ENCODE measurements at regions not wholly inside any gene's neighbourhood (a gene's known extent, or its start where the extent isn't known, plus 50 kb on each side); places are given as distances from the start of the nearest gene placed in this dataset.

DNA sequence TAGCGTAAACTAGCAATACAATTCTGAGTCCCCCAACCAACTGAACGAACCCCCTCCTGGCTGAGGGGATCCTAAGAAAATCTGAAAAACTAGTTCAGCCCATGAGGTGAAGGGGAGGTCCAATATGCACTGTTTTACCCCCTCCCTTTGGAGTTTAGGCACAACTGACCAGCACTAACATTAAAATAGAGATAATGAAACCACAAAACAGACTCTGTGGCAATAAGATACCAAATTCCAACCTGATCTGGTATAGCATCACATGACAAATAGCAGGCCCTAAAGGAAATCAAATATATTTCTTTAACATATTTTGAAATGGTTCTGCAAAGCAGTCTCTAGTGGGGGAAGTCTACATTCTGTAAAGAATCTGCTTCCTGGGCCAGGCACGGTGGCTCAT lies 522.5 kb downstream of the TYW1 start:
- H3K4me1 Mint-ChIP-seq = no peaks in the 10 kb centered on the region
- H3K9me3 Mint-ChIP-seq = peaks cover 9% of the 10 kb centered on the region
- H3K27ac Mint-ChIP-seq = no peak overlapping the region
- ATAC-seq = no peak
- no peaks in the 10 kb centered on the region for H3K27me3 Mint-ChIP-seq
- H3K36me3 Mint-ChIP-seq = no peaks in the 10 kb centered on the region
- H3K4me3 Mint-ChIP-seq = no peak overlapping the region

DNA sequence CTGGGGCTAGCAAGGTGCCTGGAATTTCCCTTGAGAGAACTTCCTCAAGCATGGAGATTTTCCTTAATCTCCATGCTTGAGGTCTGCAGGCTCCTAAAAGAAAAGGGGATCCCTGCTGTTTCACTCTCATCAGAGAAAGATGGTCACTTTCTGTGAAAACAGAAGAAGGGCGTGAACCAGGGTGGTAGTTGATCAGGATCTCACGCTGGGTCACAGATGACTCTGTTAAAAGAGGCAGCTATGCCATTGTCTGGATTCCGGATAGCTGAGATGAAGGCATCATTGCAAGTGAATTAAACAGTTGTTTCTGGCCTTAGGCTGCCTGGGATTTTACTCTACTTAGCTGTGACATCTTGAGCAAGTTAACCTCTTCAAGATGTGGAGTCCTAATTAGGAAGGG lies 525.9 kb downstream of the TYW1 start:
- Mint-ChIP-seq H3K4me3 (no peak overlapping the region), H3K27ac (no peak overlapping the region), H3K4me1 (no peaks in the 10 kb centered on the region), H3K9me3 (peaks cover 9% of the 10 kb centered on the region), H3K27me3 (no peaks in the 10 kb centered on the region), H3K36me3 (no peaks in the 10 kb centered on the region)
- no peak for ATAC-seq

DNA sequence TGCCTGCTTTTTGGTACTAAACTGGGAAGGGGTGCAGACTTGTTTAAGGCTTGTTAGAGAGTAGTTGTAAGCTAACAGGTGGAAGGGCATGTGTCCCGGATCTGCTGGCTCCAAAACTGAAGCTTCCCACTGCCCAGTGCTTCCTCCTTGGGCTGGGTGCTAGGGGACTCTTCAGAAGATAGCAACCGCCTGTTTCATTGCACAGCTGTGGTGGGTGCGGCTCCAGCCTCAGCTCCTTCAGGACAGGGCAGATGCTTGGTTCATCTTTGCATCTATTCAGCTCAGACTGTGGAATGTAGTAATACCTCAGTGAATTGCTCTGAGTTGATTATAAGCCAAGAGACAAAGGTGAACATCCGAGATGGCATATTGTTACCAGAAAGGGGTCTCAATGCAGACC lies 527.1 kb downstream of the TYW1 start:
- ATAC-seq = no peak
- Mint-ChIP-seq H3K27ac (no peak overlapping the region), H3K4me3 (no peak overlapping the region), H3K4me1 (no peaks in the 10 kb centered on the region), H3K9me3 (peaks cover 9% of the 10 kb centered on the region), H3K27me3 (no peaks in the 10 kb centered on the region), H3K36me3 (no peaks in the 10 kb centered on the region)

DNA sequence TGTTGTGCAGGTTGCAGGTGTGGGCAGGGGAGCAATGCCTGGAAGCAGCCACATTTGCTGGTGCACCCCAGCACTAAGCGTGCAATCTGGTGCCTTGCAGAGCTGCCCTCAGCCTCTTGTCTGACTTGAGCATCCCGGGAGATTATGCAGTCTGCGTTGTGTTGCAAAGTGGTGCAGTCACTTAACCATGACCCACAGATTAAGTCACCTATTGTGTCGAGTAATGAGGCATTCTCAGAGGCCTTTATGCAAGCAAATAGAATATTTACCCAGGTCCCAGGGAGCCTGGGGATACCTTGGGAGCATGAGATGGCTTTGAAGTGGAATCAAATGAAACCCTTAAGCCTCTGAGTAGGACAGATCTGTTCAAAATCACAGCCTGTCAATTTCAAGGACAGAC lies 529.0 kb downstream of the TYW1 start:
- no peaks in the 10 kb centered on the region for H3K27me3 Mint-ChIP-seq

DNA sequence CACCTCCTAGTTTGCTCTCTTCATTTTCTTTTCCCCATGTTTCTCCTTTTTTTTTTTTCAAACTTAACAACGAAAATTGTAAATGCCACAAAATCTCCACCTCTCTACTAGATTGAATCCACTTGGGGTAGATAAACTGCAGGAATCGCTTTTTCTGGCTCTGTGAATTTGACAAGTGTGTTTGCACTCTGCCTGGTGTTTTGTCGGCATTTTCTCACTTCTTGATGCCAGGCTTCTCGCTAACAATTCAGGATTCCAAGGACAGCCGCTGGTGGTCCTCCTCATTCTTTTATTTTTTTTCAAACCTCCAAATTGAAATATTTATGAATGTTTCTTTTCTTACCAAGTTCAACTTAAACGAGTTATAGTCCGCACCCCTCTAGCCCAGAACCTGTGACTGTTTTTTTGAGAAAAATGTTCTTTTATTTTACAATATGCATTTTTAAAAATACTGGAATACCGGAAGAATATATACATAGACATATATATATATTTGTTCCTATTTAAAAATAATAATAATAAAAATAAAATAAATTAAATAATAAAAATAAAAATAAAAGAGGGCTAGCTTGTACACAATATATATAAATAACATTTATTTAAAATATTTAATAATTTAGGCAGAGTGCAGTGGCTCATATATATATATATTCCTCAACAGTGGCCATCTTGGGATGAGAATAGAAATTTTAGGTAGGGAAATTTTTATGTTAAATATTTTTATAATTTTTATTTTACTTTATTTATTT lies 538.8 kb downstream of the TYW1 start:
- Mint-ChIP-seq H3K4me3 (no peak overlapping the region), H3K4me1 (no peaks in the 10 kb centered on the region)

More for the DNA sequence above, 529.0 kb downstream of the TYW1 start:
- ATAC-seq = no peak
- H3K27ac Mint-ChIP-seq = no peak overlapping the region
- H3K9me3 Mint-ChIP-seq = peaks cover 9% of the 10 kb centered on the region
- no peaks in the 10 kb centered on the region for H3K4me1 Mint-ChIP-seq
- H3K4me3 Mint-ChIP-seq = no peak overlapping the region
- no peaks in the 10 kb centered on the region for H3K36me3 Mint-ChIP-seq

DNA sequence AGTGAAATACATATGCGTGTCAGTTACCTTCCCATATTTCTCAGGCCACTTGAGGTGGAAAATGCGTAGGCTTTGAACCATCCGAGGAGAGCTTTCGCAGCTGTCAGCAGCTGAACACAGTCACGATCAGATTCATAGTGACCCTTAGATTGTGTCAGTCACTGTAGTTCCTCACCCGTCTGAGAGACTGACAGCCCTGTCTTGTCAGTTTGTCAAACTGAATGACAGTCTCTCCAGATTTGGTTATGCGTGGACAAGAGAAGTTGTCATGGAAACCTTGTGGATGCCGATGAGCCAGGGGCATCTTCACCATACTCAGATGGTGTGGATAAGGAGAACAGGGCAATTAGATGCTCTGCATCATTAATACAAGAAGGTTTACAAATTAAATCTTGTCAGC lies 546.3 kb downstream of the TYW1 start:
- no peak overlapping the region for H3K27ac Mint-ChIP-seq
- H3K36me3 Mint-ChIP-seq = no peaks in the 10 kb centered on the region
- no peaks in the 10 kb centered on the region for H3K4me1 Mint-ChIP-seq
- ATAC-seq = no peak
- no peak overlapping the region for H3K4me3 Mint-ChIP-seq
- no peaks in the 10 kb centered on the region for H3K27me3 Mint-ChIP-seq
- no peaks in the 10 kb centered on the region for H3K9me3 Mint-ChIP-seq

More for the DNA sequence above, 538.8 kb downstream of the TYW1 start:
- no peaks in the 10 kb centered on the region for H3K36me3 Mint-ChIP-seq
- H3K27me3 Mint-ChIP-seq = no peaks in the 10 kb centered on the region
- ATAC-seq = no peak
- peaks cover 13% of the 10 kb centered on the region for H3K9me3 Mint-ChIP-seq
- no peak overlapping the region for H3K27ac Mint-ChIP-seq

DNA sequence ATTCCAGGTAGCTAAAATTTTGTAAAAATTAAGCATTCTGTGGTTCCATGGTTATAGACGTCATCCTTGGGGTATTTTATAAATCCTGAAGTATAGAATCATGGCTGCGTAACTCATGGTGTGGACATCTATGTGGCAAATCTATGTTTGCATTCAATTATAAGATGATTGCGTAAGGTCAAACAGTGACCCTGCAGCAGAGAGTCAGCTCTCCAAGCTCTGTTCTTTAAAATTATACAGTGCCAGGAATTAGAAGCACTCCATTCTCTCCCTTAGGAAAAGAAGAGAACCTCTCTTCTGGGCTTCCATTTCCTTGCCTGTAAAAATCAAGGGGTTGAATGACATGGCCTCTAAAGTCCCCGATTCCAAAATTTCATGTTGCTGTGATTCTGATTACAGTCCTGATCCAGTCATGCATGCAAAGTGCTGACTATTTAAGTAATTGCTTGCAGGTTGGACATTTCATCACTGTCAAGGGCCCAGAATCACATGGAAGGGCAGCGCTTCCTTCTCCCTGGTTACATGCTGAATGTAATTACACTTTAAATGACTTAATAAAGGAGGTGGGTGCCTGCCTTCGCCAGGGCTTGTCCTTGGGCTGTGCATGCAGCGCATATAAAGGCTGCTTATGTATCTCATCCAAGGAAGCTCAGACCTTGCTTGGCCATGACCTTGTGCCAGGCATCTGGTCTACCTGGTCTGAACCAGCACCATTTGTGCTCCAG lies 550.7 kb downstream of the TYW1 start:
- Mint-ChIP-seq H3K9me3 (no peaks in the 10 kb centered on the region), H3K27ac (no peak overlapping the region), H3K4me3 (no peak overlapping the region), H3K27me3 (no peaks in the 10 kb centered on the region), H3K36me3 (no peaks in the 10 kb centered on the region), H3K4me1 (no peaks in the 10 kb centered on the region)
- ATAC-seq = no peak

DNA sequence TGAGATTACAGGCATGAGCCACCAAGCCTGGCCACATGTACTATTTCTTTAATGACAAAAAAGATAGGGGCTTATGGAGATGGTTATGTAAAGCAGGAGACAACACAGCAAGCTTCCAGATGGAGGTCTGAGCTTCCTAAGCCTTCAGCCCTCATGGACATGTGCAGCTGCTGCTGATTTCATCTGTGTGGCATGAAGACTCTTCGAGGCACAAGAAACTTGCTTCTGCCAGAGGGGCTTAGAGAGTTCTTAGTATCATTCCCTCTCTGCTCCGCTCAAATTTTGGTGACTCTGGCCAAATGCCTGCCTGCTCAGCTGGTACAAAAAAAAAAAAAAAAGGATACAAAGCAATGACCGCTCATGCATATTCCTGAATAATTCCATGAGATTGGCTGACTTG lies 552.5 kb downstream of the TYW1 start:
- no peak for ATAC-seq
- H3K36me3 Mint-ChIP-seq = no peaks in the 10 kb centered on the region
- H3K27me3 Mint-ChIP-seq = no peaks in the 10 kb centered on the region
- H3K9me3 Mint-ChIP-seq = no peaks in the 10 kb centered on the region
- no peak overlapping the region for H3K4me3 Mint-ChIP-seq
- H3K4me1 Mint-ChIP-seq = no peaks in the 10 kb centered on the region
- no peak overlapping the region for H3K27ac Mint-ChIP-seq

DNA sequence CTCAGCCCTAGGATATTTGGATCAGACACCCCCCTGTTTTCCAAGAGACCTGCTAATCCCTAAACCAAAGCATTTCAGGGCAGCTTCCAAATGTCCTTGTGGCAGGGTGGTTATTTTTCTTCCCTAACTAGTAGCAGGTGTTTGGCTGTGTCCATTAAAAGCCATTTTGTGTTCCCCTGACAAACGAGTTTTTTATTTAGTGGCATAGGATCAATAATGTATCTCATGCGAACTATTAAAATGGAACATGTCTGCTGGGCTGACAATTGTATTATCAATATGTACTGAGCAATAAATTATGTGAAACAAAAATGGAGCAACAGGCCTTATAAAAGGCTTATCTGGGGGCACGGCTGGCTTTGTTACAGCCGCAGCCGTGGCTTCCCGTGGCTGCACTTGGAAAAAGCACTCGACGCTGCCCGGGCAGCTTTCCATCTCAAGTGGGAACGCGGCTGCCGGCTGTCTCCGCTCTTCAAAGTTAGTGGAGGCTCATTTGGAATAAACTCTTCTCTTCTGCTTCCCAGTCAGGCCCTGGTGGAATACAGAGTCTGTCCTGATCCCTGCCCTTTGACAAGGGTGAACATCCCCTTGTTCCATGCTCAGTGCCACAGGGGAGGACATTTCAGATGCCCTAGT lies 554.3 kb downstream of the TYW1 start:
- Mint-ChIP-seq H3K4me3 (no peak overlapping the region), H3K27me3 (no peaks in the 10 kb centered on the region), H3K36me3 (no peaks in the 10 kb centered on the region), H3K27ac (no peak overlapping the region), H3K4me1 (no peaks in the 10 kb centered on the region), H3K9me3 (no peaks in the 10 kb centered on the region)
- no peak for ATAC-seq

DNA sequence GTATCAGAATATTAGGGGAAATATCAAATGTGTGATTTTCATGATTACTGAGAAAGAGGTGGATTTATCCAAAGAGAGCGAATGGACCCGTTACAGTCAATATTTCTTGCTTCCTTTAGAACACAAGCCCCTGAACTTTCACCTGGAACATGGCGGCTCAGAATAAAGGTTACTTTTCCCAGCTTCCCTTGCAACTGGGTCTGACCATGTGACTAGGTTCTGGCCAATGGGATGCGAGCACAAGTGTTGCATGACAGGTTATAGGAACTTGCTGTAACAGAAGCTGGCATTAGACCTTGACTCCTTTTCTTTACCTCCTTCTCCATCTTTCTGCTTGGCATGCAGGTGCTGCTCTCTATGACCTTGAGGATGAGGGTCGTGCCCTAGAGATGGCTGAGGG lies 556.1 kb downstream of the TYW1 start:
- Mint-ChIP-seq H3K9me3 (peaks cover 2% of the 10 kb centered on the region), H3K27me3 (no peaks in the 10 kb centered on the region), H3K36me3 (no peaks in the 10 kb centered on the region), H3K4me1 (no peaks in the 10 kb centered on the region), H3K27ac (no peak overlapping the region), H3K4me3 (no peak overlapping the region)
- no peak for ATAC-seq

DNA sequence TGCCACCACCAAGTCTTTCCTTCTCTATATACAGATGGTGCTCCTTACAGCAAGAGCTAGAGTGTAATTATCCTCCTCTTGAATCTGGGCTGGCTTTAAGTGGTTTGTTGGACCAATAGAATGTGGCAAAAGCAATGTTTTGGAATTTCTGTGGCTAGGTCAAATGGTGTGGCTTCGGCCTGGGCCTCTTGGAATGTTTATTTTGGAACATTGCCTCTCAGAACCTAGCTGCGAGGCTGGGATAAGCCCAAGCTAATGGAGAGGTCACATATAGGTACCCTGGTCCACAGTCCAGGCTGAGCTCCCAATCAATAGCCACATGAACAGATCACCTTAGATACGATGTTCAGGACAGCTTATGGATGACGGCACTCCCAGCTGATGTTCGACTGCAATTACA lies 556.7 kb downstream of the TYW1 start:
- no peaks in the 10 kb centered on the region for H3K27me3 Mint-ChIP-seq
- no peak for ATAC-seq
- no peak overlapping the region for H3K4me3 Mint-ChIP-seq
- H3K27ac Mint-ChIP-seq = no peak overlapping the region
- H3K9me3 Mint-ChIP-seq = peaks cover 2% of the 10 kb centered on the region
- no peaks in the 10 kb centered on the region for H3K4me1 Mint-ChIP-seq
- no peaks in the 10 kb centered on the region for H3K36me3 Mint-ChIP-seq

DNA sequence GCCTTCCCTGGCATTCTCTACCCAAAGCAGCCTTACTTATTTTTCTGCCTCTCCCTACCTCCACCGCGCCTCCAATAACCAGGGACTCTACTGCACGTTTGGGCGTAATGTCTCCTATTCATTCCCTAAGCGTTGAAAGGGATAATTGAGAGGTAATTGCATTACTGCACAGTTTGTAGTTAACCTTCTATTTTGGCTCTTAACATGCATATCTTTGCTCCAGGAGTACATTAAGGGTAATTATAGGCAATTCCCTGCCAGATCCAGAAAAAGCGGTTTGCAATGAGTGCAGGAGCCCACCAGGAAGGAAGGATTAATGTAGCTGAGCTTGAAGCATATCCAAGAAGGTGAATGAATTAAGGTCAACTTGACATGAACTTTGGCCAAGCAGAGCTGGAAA lies 558.4 kb downstream of the TYW1 start:
- peaks cover 11% of the 10 kb centered on the region for H3K9me3 Mint-ChIP-seq
- H3K36me3 Mint-ChIP-seq = no peaks in the 10 kb centered on the region
- no peak overlapping the region for H3K27ac Mint-ChIP-seq
- no peak for ATAC-seq
- no peak overlapping the region for H3K4me3 Mint-ChIP-seq
- H3K4me1 Mint-ChIP-seq = no peaks in the 10 kb centered on the region
- no peaks in the 10 kb centered on the region for H3K27me3 Mint-ChIP-seq

DNA sequence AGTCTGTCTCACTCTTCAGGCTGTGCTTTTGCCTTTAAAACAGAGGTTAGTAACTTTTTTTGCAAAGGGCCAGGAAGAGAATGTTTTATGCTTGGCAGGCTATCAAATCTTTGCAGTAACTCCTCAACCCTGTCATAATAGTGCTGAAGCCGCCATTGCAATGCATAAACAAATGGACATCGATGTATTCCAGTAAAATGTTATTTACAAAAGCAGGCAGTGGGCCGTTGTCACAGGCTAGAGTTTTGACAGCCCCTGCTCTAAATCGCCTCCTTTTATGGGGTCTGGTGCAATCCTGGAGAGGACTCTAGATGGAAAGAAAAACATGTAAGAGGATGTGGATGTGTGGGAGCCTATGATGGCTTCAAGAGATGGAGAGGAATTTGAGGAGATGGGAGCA lies 568.3 kb downstream of the TYW1 start:
- no peaks in the 10 kb centered on the region for H3K4me1 Mint-ChIP-seq
- ATAC-seq = no peak
- peaks cover 7% of the 10 kb centered on the region for H3K9me3 Mint-ChIP-seq
- no peak overlapping the region for H3K4me3 Mint-ChIP-seq
- no peak overlapping the region for H3K27ac Mint-ChIP-seq
- H3K27me3 Mint-ChIP-seq = no peaks in the 10 kb centered on the region
- no peaks in the 10 kb centered on the region for H3K36me3 Mint-ChIP-seq

DNA sequence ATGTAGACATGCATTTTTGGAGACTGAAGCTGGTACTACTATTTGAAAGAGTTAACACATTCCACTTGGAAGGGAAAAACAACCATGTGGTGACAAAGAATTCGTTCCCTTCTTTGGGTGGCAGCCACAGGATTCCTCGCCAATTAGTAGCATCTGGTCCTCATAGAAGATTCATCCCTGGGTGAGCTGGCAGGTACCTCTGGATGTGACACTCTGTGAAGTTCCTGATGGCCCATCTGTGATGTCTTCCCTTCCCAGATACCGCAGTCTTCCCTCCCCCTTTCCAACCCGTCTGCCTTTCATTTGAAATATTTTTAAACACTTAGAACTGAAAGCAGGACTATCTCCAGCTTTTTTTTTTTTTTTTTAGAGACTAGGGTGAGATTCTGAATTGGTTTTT lies 569.5 kb downstream of the TYW1 start:
- Mint-ChIP-seq H3K9me3 (peaks cover 5% of the 10 kb centered on the region), H3K27me3 (no peaks in the 10 kb centered on the region), H3K4me3 (no peak overlapping the region), H3K4me1 (no peaks in the 10 kb centered on the region), H3K36me3 (no peaks in the 10 kb centered on the region), H3K27ac (no peak overlapping the region)
- no peak for ATAC-seq

DNA sequence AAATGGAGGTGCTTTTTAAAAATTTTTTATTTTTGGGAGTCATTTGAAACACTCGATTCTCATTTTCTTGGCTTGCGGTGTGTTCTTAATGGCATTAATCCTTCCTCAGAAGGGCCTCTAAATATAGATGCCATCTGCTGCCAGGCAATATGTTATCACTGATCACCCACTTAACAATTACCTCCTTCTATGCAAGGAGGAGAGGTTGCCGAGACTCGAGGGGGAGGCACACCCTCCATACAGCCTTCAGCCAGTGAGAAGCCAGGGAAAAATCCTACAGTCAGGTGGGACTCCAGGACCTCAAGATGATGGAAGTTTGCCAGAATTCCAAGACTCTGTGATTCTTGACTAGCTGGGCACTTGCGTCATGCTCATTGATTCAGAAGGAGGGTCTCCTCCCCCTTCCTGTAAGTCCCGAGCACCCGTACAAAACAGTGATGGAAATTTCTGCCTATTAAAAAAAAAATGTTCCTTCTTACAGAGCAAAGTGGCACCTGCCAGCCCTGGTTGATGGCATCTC lies 574.5 kb downstream of the TYW1 start:
- no peaks in the 10 kb centered on the region for H3K9me3 Mint-ChIP-seq
- no peaks in the 10 kb centered on the region for H3K4me1 Mint-ChIP-seq
- H3K27me3 Mint-ChIP-seq = no peaks in the 10 kb centered on the region
- no peak for ATAC-seq
- H3K27ac Mint-ChIP-seq = no peak overlapping the region
- no peaks in the 10 kb centered on the region for H3K36me3 Mint-ChIP-seq
- H3K4me3 Mint-ChIP-seq = no peak overlapping the region

DNA sequence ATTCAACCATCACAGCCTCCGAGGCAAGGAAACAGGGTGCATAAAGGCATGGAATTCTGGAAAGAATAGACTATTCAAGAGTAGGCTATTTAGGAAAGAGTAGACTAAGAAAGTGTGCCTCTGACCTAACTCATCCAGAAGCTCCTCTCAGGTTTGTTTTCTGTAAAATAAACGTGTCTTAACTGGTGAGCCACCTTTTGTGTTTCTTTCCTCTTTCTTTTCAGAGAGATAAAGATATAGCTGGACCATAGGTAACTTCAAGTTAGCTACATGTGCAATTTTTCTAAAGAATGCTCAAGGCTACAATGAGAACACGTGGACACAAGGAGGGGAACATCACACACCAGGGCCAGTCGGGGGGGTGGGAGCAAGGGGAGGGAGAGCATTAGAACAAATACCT lies 577.0 kb downstream of the TYW1 start:
- no peaks in the 10 kb centered on the region for H3K36me3 Mint-ChIP-seq
- H3K4me1 Mint-ChIP-seq = no peaks in the 10 kb centered on the region
- no peaks in the 10 kb centered on the region for H3K27me3 Mint-ChIP-seq
- no peak for ATAC-seq
- no peak overlapping the region for H3K27ac Mint-ChIP-seq
- H3K9me3 Mint-ChIP-seq = no peaks in the 10 kb centered on the region
- no peak overlapping the region for H3K4me3 Mint-ChIP-seq

All from stimulated activated memory B cell treated with anti-CD40 and anti-IgM and Interleukin-4, amounts not matched to agents 10 μg/mL and 1 μg/mL and 100 μg/mL, for 72 hours (primary cell).